Keratinocyte (primary cell): ENCODE measurements at regions not wholly inside any gene's neighbourhood (a gene's known extent, or its start where the extent isn't known, plus 50 kb on each side); places are given as distances from the start of the nearest gene placed in this dataset.

Experiments used
- DNase-seq: peaks from one replicate; pipeline ENCODE4 v3.0.0-alpha.2; 2011; ENCODE audit warnings: low read depth, missing footprints, low spot score
- FAIRE-seq: peaks from 2 replicates; lab custom pipeline; 2011; peaks lifted over from hg19 to GRCh38; lab: Jason Lieb, UNC
- H2AFZ ChIP-seq: 2 replicates; pipeline ENCODE4 v1.6.0; 2012; ENCODE audit warnings: low read length, control low read depth, inconsistent platforms; ENCODE audit not compliant: control insufficient read depth
- H3K27ac ChIP-seq: 2 replicates; pipeline ENCODE4 v1.5.1; 2011; ENCODE audit warnings: low read length; ENCODE audit not compliant: control insufficient read depth, insufficient read depth
- H3K27me3 ChIP-seq: 3 replicates; pipeline ENCODE4 v1.6.0; 2011; ENCODE audit warnings: low read length; ENCODE audit not compliant: control insufficient read depth, insufficient read depth; ENCODE audit errors: extremely low read depth
- H3K36me3 ChIP-seq, 2 experiments: 2 replicates in 1 of 2; 3 replicates in 1 of 2; pipeline ENCODE4 v1.5.1; 2011; ENCODE audit warnings: low read length in 2 of 2, mild to moderate bottlenecking in 1 of 2; ENCODE audit not compliant: control insufficient read depth in 2 of 2, insufficient read depth in 2 of 2; ENCODE audit errors: extremely low read depth in 1 of 2
- H3K4me1 ChIP-seq: 3 replicates; pipeline ENCODE4 v1.5.1; 2011; ENCODE audit warnings: low read length; ENCODE audit not compliant: control insufficient read depth, insufficient read depth; ENCODE audit errors: extremely low read depth
- H3K4me2 ChIP-seq: 3 replicates; pipeline ENCODE4 v1.6.0; 2011; ENCODE audit warnings: low read depth, low read length; ENCODE audit not compliant: control insufficient read depth, insufficient read depth; ENCODE audit errors: extremely low read depth
- H3K4me3 ChIP-seq, 3 experiments: fragments of 200-600 bp in 1 of 3; sonication (generic) in 1 of 3; 2 replicates in 2 of 3; 3 replicates in 1 of 3; pipeline ENCODE4 v1.5.1; 2011 to 2016; ENCODE audit warnings: low read length in 3 of 3, mild to moderate bottlenecking in 3 of 3, control low read depth in 2 of 3, inconsistent platforms in 1 of 3, low read depth in 1 of 3, mixed read lengths in 1 of 3, mixed run types in 1 of 3, moderate library complexity in 1 of 3; ENCODE audit not compliant: control insufficient read depth in 2 of 3, insufficient read depth in 2 of 3; ENCODE audit errors: extremely low read depth in 1 of 3
- H3K79me2 ChIP-seq: 2 replicates; pipeline ENCODE4 v1.6.0; 2012; ENCODE audit warnings: low read length; ENCODE audit not compliant: control insufficient read depth, insufficient read depth
- H3K9ac ChIP-seq: 3 replicates; pipeline ENCODE4 v1.6.0; 2011; ENCODE audit warnings: low read length; ENCODE audit not compliant: control insufficient read depth, insufficient read depth; ENCODE audit errors: extremely low read depth
- H3K9me1 ChIP-seq: 3 replicates; pipeline ENCODE4 v1.6.0; 2011; ENCODE audit warnings: low read length; ENCODE audit not compliant: control insufficient read depth, insufficient read depth; ENCODE audit errors: extremely low read depth
- H3K9me3 ChIP-seq: 2 replicates; pipeline ENCODE4 v1.5.1; 2012; ENCODE audit warnings: low read depth, low read length; ENCODE audit not compliant: control insufficient read depth
- H4K20me1 ChIP-seq: 3 replicates; pipeline ENCODE4 v1.6.0; 2011; ENCODE audit warnings: low read length; ENCODE audit not compliant: control insufficient read depth, insufficient read depth; ENCODE audit errors: extremely low read depth
- EZH2 ChIP-seq: IDR thresholded peaks from one replicate; pipeline ENCODE4 v1.6.1; 2012; ENCODE audit warnings: inconsistent platforms, mild to moderate bottlenecking, low read length, moderate library complexity
- dilution Hi-C: fragments of 300-500 bp; cut with MboI; formaldehyde crosslinking; loops from one replicate; pipeline ENCODE4 v1.7.0; 2020; ENCODE audit warnings: low sequenced_read_pairs; ENCODE audit not compliant: extremely low pct_ligation_motif_present
- TF ChIP-seq, protein P1 (sequence below), 3 experiments: IDR thresholded peaks in 1 of 3; conservative IDR thresholded peaks in 1 of 3; optimal IDR thresholded peaks in 1 of 3; 2 replicates in 2 of 3; 3 replicates in 1 of 3; pipeline versions ENCODE3 to v1.5.1; 2011; ENCODE audit warnings: low read length in 3 of 3, mild to moderate bottlenecking in 3 of 3, moderate library complexity in 2 of 3, control low read depth in 1 of 3, inconsistent platforms in 1 of 3; ENCODE audit not compliant: insufficient read depth in 2 of 3; ENCODE audit errors: extremely low read depth in 1 of 3

DNA sequence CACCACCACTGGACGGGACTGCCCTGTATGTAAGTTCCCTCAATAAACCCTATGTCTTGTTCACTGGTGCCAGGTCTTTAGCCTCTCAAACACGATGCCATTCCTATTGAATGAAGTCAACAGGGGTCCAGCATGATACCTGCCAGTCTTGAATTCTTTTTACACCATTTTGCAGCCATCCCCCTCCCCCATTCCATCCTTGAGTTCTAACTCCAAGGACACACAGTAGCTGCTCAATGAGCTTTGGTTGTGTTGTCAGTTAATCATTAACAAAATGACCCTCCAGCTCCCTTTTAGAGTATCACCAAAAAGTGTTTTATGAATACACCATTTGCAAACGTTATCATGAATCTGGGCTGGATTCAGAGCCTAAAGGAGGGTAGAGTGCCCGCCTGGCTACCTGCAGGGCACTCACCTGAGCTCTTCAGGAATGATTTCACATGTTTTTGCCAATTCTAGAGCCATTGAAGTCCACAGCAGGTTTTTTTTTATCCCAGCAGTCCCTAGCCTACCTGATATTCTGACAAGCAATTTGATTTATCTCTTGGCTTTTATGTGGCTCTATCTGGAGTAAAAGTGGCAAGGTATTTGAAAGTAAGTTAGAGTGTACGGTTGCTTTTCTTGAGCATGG lies 271.8 kb downstream of the SMARCA2 start:
- Histone ChIP-seq H3K4me1 (peaks cover 7% of the 10 kb centered on the region), H3K9ac (no peak overlapping the region), H4K20me1 (no peaks in the 10 kb centered on the region), H3K27me3 (no peaks in the 10 kb centered on the region), H3K4me2 (no peak overlapping the region), H3K36me3 (no peaks in the 10 kb centered on the region), H3K79me2 (no peaks in the 10 kb centered on the region), H3K9me3 (no peaks in the 10 kb centered on the region), H2AFZ (no peak overlapping the region), H3K9me1 (no peaks in the 10 kb centered on the region), H3K27ac (no peak overlapping the region), H3K4me3 (no peak overlapping the region)
- no peak for FAIRE-seq
- TF ChIP-seq EZH2: no peak
- TF ChIP-seq, protein P1, sequence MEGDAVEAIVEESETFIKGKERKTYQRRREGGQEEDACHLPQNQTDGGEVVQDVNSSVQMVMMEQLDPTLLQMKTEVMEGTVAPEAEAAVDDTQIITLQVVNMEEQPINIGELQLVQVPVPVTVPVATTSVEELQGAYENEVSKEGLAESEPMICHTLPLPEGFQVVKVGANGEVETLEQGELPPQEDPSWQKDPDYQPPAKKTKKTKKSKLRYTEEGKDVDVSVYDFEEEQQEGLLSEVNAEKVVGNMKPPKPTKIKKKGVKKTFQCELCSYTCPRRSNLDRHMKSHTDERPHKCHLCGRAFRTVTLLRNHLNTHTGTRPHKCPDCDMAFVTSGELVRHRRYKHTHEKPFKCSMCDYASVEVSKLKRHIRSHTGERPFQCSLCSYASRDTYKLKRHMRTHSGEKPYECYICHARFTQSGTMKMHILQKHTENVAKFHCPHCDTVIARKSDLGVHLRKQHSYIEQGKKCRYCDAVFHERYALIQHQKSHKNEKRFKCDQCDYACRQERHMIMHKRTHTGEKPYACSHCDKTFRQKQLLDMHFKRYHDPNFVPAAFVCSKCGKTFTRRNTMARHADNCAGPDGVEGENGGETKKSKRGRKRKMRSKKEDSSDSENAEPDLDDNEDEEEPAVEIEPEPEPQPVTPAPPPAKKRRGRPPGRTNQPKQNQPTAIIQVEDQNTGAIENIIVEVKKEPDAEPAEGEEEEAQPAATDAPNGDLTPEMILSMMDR (optimal IDR thresholded peaks at IDR 0.05 in 1 of 3, IDR thresholded peaks at IDR 0.05 in 1 of 3, conservative IDR thresholded peaks at IDR 0.05 in 1 of 3; ENCODE audit: extremely low read depth in 1 of 3, insufficient read depth in 2 of 3, low read length in 3 of 3): no peak
- DNase-seq: no peak
- dilution Hi-C loops: no loop called here

DNA sequence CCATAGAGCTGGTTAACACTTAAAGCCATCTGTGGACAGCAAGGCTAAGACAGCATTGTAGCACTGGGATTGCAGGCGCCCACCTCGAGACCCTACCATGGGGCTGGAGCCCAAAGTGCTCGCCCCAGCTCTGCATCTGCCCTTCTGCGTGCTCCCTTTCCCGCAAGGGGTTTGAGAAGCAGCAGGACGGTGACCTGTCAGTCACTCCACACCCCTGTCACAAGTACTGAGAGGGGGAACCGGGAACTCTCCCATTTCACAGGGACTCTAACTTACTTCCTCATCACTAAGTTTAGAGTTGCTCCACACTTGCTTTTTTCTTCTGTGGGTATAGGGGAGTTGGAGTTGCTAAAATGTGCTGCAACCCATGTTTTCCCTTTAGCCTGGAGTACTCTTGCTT lies 273.2 kb downstream of the SMARCA2 start:
- DNase-seq: no peak
- H3K9me3 ChIP-seq: no peaks in the 10 kb centered on the region
- TF ChIP-seq, protein P1 (optimal IDR thresholded peaks at IDR 0.05 in 1 of 3, IDR thresholded peaks at IDR 0.05 in 1 of 3, conservative IDR thresholded peaks at IDR 0.05 in 1 of 3; ENCODE audit: extremely low read depth in 1 of 3, insufficient read depth in 2 of 3, low read length in 3 of 3): no peak
- no peak for TF ChIP-seq EZH2
- H3K27me3 ChIP-seq: no peaks in the 10 kb centered on the region
- dilution Hi-C loops: no loop called here
- H3K4me2 ChIP-seq: no peak overlapping the region
- H3K79me2 ChIP-seq: no peaks in the 10 kb centered on the region
- no peaks in the 10 kb centered on the region for H3K9me1 ChIP-seq
- H3K9ac ChIP-seq: no peak overlapping the region
- peaks cover 10% of the 10 kb centered on the region for H3K4me1 ChIP-seq
- H3K4me3 ChIP-seq: no peak overlapping the region
- H2AFZ ChIP-seq: no peak overlapping the region
- no peak for FAIRE-seq
- no peaks in the 10 kb centered on the region for H4K20me1 ChIP-seq
- H3K27ac ChIP-seq: no peak overlapping the region
- no peaks in the 10 kb centered on the region for H3K36me3 ChIP-seq
